ENCODE measurements at regions not wholly inside any gene's neighbourhood (a gene's known extent, or its start where the extent isn't known, plus 50 kb on each side); places are given as distances from the start of the nearest gene placed in this dataset.

- TF ChIP-seq CTCF (conservative IDR thresholded peaks at IDR 0.05): no peak
- no peak overlapping the region for H3K27ac ChIP-seq
Measured at GRCh38 chr4:141416677-141417363, 196.1 kb downstream of the ZNF330 start.

GRCh38 chr4:141417387-141417786 lies 196.7 kb downstream of the ZNF330 start:
- TF ChIP-seq CTCF (conservative IDR thresholded peaks at IDR 0.05): no peak
- H3K27ac ChIP-seq: no peak overlapping the region

GRCh38 chr4:141425124-141425523 lies 204.4 kb downstream of the ZNF330 start:
- no peak overlapping the region for H3K27ac ChIP-seq
- TF ChIP-seq CTCF (conservative IDR thresholded peaks at IDR 0.05): no peak

GRCh38 chr4:141427726-141428296 lies 207.1 kb downstream of the ZNF330 start:
- TF ChIP-seq CTCF (conservative IDR thresholded peaks at IDR 0.05): no peak
- no peak overlapping the region for H3K27ac ChIP-seq

- no peak overlapping the region for H3K27ac ChIP-seq
- no peak for TF ChIP-seq CTCF (conservative IDR thresholded peaks at IDR 0.05)
Measured at GRCh38 chr4:141429933-141430332, 206.4 kb upstream of the IL15 start.

GRCh38 chr4:141430686-141431085 lies 205.7 kb upstream of the IL15 start:
- no peak for TF ChIP-seq CTCF (conservative IDR thresholded peaks at IDR 0.05)
- no peak overlapping the region for H3K27ac ChIP-seq

- H3K27ac ChIP-seq: no peak overlapping the region
- TF ChIP-seq CTCF (conservative IDR thresholded peaks at IDR 0.05): no peak
Measured at GRCh38 chr4:141432000-141432712, 204.2 kb upstream of the IL15 start.
